Fibroblast of lung (primary cell): ENCODE measurements at regions not wholly inside any gene's neighbourhood (a gene's known extent, or its start where the extent isn't known, plus 50 kb on each side); places are given as distances from the start of the nearest gene placed in this dataset.

Source experiments
- DNase-seq, 2 donors: peaks; one replicate each; pipeline versions ENCODE4 v3.0.0 to v3.0.0-alpha.2; 2010; ENCODE audit warnings: low read depth in 2 of 2
- H2AFZ ChIP-seq: 2 replicates; pipeline ENCODE4 v1.5.1; 2012; ENCODE audit warnings: low read length, control low read depth, inconsistent platforms
- H3K27ac ChIP-seq: 2 replicates; pipeline ENCODE4 v1.5.1; 2011; ENCODE audit warnings: low read length, control low read depth; ENCODE audit not compliant: insufficient read depth
- H3K27me3 ChIP-seq: 2 replicates; pipeline ENCODE4 v1.5.1; 2011; ENCODE audit warnings: mild to moderate bottlenecking, low read length; ENCODE audit not compliant: control insufficient read depth, insufficient read depth
- H3K36me3 ChIP-seq: 2 replicates; pipeline ENCODE4 v1.5.1; 2011; ENCODE audit warnings: low read length; ENCODE audit not compliant: control insufficient read depth, insufficient read depth
- H3K4me1 ChIP-seq: 2 replicates; pipeline ENCODE4 v1.5.1; 2011; ENCODE audit warnings: low read length; ENCODE audit not compliant: control insufficient read depth, insufficient read depth; ENCODE audit errors: extremely low read depth
- H3K4me2 ChIP-seq: 2 replicates; pipeline ENCODE4 v1.5.1; 2011; ENCODE audit warnings: low read length, control low read depth; ENCODE audit not compliant: insufficient read depth; ENCODE audit errors: extremely low read depth
- H3K4me3 ChIP-seq, 4 experiments: fragments of 200-600 bp in 1 of 4; sonication (generic) in 1 of 4; replicated peaks in 1 of 4; 2 replicates each; pipeline ENCODE4 v1.5.1; 2011 to 2016; ENCODE audit warnings: low read length in 4 of 4, low read depth in 3 of 4, mild to moderate bottlenecking in 3 of 4, control low read depth in 2 of 4, inconsistent platforms in 1 of 4, mixed read lengths in 1 of 4; ENCODE audit not compliant: insufficient read depth in 1 of 4; ENCODE audit errors: control extremely low read depth in 1 of 4
- H3K79me2 ChIP-seq: 2 replicates; pipeline ENCODE4 v1.5.1; 2012; ENCODE audit warnings: mild to moderate bottlenecking, low read length, inconsistent platforms; ENCODE audit not compliant: control insufficient read depth, insufficient read depth
- H3K9ac ChIP-seq: 2 replicates; pipeline ENCODE4 v1.5.1; 2011; ENCODE audit warnings: mild to moderate bottlenecking, low read length, control low read depth; ENCODE audit not compliant: insufficient read depth
- H3K9me3 ChIP-seq: 2 replicates; pipeline ENCODE4 v1.5.1; 2012; ENCODE audit warnings: low read depth, low read length; ENCODE audit not compliant: control insufficient read depth, insufficient read depth
- H4K20me1 ChIP-seq: 2 replicates; pipeline ENCODE4 v1.5.1; 2011; ENCODE audit warnings: low read length; ENCODE audit not compliant: control insufficient read depth, insufficient read depth; ENCODE audit errors: extremely low read depth
- EZH2 ChIP-seq: IDR thresholded peaks from 2 replicates; pipeline ENCODE4 v1.5.1; 2012; ENCODE audit warnings: low read length, control low read depth, mild to moderate bottlenecking; ENCODE audit errors: missing control alignments
- TF ChIP-seq, protein P1 (sequence below), 2 donors: IDR thresholded peaks in 1 of 2; conservative IDR thresholded peaks in 1 of 2; 1 replicate in 1 of 2; 2 replicates in 1 of 2; pipeline ENCODE4 v1.5.1; 2011 to 2012; ENCODE audit warnings: low read length in 2 of 2, control low read depth in 1 of 2, inconsistent platforms in 1 of 2, low read depth in 1 of 2, mild to moderate bottlenecking in 1 of 2

DNA sequence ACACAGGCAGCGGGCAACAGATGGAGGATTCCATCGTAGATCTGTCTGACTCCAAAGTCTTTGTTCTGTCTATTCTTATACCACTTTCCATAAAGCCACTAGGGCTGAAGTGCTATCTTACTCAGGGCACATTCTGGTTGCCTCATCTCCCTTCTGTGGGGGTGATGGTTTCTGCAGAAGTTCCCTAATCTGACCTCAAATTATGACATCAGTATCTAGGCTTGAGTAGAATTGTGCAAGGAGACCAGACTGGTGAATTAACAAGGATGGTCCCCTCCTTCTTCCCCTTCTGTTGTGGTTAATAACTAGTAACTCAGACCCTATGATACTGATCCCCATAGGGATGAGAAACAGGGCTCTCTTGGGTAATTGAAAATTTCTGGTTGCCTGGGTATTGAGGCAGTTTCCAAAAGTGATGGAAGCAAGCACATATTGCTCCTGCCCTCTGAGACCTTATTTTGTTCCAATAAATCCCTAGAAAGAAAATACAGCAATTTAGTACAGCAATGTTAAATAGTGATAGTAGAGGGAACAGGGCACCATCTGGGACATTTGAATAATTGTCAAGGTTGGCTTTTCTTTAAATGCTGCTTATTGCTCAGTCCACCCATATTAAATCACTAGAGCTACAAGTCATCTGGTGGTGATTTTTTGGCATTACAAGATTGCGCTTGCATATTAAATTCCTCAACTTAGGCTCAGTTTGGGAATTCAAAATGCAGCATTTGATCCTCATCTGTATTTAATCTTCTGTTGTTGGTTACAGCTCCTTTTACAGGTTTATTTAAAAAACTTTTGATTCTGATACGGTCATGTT lies 57.3 kb upstream of the AP1S2 start:
- DNase-seq = no peak
- H3K36me3 ChIP-seq = no peaks in the 10 kb centered on the region
- H4K20me1 ChIP-seq = no peaks in the 10 kb centered on the region
- H3K4me1 ChIP-seq = no peaks in the 10 kb centered on the region
- no peaks in the 10 kb centered on the region for H3K79me2 ChIP-seq
- H3K4me3 ChIP-seq = no peak overlapping the region
- no peak overlapping the region for H3K4me2 ChIP-seq
- no peak overlapping the region for H3K27ac ChIP-seq
- no peaks in the 10 kb centered on the region for H3K27me3 ChIP-seq
- H3K9ac ChIP-seq = no peak overlapping the region
- no peak for TF ChIP-seq EZH2
- TF ChIP-seq, protein P1, sequence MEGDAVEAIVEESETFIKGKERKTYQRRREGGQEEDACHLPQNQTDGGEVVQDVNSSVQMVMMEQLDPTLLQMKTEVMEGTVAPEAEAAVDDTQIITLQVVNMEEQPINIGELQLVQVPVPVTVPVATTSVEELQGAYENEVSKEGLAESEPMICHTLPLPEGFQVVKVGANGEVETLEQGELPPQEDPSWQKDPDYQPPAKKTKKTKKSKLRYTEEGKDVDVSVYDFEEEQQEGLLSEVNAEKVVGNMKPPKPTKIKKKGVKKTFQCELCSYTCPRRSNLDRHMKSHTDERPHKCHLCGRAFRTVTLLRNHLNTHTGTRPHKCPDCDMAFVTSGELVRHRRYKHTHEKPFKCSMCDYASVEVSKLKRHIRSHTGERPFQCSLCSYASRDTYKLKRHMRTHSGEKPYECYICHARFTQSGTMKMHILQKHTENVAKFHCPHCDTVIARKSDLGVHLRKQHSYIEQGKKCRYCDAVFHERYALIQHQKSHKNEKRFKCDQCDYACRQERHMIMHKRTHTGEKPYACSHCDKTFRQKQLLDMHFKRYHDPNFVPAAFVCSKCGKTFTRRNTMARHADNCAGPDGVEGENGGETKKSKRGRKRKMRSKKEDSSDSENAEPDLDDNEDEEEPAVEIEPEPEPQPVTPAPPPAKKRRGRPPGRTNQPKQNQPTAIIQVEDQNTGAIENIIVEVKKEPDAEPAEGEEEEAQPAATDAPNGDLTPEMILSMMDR (conservative IDR thresholded peaks at IDR 0.05 in 1 of 2, IDR thresholded peaks at IDR 0.05 in 1 of 2; ENCODE audit: low read depth in 1 of 2, low read length in 2 of 2) = no peak
- no peaks in the 10 kb centered on the region for H3K9me3 ChIP-seq
- no peak overlapping the region for H2AFZ ChIP-seq

DNA sequence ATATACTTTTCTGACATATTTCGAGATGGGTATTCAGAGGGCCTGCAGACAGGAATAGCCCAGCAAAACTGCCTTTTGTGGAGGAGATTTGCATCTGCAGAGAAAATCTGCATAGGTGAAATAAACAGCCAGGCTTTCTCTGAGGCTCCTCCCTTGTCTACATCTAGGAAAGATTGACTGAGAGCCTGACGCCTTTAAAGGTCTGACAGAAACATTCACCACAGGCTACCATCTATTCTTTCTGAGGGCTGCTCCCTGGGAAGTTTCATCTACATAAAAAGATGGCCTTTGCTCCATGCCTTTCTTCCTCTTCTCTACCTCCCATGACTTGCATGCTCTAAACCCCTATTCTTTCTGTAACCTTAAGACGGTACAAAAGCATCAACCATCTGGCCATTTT lies 55.0 kb upstream of the AP1S2 start:
- Histone ChIP-seq H4K20me1 (no peaks in the 10 kb centered on the region), H3K4me3 (no peak overlapping the region), H3K9me3 (no peaks in the 10 kb centered on the region), H3K79me2 (no peaks in the 10 kb centered on the region), H3K27ac (no peak overlapping the region), H3K9ac (no peak overlapping the region), H3K4me2 (no peak overlapping the region), H3K27me3 (no peaks in the 10 kb centered on the region), H2AFZ (no peak overlapping the region), H3K36me3 (no peaks in the 10 kb centered on the region), H3K4me1 (no peaks in the 10 kb centered on the region)
- TF ChIP-seq, protein P1 (conservative IDR thresholded peaks at IDR 0.05 in 1 of 2, IDR thresholded peaks at IDR 0.05 in 1 of 2; ENCODE audit: low read depth in 1 of 2, low read length in 2 of 2) = no peak
- no peak for TF ChIP-seq EZH2
- DNase-seq = no peak

DNA sequence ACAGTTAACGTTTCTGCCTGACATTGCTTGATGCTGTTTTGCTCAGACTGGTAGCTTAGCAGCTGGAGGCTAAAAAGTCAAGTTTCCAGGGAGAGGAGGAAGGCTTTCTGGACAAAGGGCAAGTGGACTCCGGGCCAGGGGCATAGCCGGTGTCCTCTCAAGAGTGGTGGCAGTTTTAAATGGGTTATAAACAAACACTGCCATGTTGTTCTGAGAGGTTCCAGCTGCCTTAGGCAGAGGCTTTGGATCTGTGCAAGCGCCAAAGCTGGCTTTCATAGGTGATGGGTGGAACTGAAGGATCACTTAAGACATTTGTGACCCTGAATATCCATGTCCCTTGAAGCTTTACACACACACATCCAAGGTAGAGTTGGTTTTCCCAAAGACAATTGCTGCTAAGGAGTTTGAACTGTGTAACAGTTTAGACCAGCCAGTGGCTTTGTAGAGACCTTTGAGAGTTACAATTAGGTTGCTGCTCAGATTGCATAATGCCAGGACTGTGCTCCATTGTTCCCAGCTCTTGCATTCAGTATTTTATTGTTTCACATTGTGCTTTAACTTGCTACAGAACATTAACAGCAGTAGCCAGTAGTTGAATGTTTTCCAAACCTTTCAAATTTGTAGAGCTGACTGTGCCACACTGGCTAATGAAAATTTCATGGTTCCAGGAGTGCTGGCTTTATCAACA lies 54.1 kb upstream of the AP1S2 start:
- Histone ChIP-seq H3K27me3 (no peaks in the 10 kb centered on the region), H4K20me1 (no peaks in the 10 kb centered on the region), H3K27ac (no peak overlapping the region), H2AFZ (no peak overlapping the region), H3K36me3 (no peaks in the 10 kb centered on the region), H3K4me2 (no peak overlapping the region), H3K9ac (no peak overlapping the region), H3K4me3 (no peak overlapping the region), H3K4me1 (no peaks in the 10 kb centered on the region), H3K9me3 (no peaks in the 10 kb centered on the region), H3K79me2 (no peaks in the 10 kb centered on the region)
- DNase-seq = no peak
- TF ChIP-seq, protein P1 (conservative IDR thresholded peaks at IDR 0.05 in 1 of 2, IDR thresholded peaks at IDR 0.05 in 1 of 2; ENCODE audit: low read depth in 1 of 2, low read length in 2 of 2) = no peak
- no peak for TF ChIP-seq EZH2
